Ishikawa (cell line): ENCODE measurements at regions not wholly inside any gene's neighbourhood (a gene's known extent, or its start where the extent isn't known, plus 50 kb on each side); places are given as distances from the start of the nearest gene placed in this dataset.

ENCODE experiments used
- CEBPB ChIP-seq: IDR thresholded peaks from 2 replicates; pipeline ENCODE4 v1.6.1; 2012
- CREB1 ChIP-seq: IDR thresholded peaks from 2 replicates; pipeline ENCODE4 v1.6.1; 2012; ENCODE audit warnings: low read depth
- EGR1 ChIP-seq: IDR thresholded peaks from 2 replicates; pipeline ENCODE4 v1.6.1; 2012
- EP300 ChIP-seq: IDR thresholded peaks from 2 replicates; pipeline ENCODE4 v1.6.1; 2012; ENCODE audit warnings: borderline replicate concordance
- FOXM1 ChIP-seq: IDR thresholded peaks from 2 replicates; pipeline ENCODE4 v1.6.1; 2012; ENCODE audit warnings: low read depth, borderline replicate concordance
- NFIC ChIP-seq: IDR thresholded peaks from 2 replicates; pipeline ENCODE4 v1.6.1; 2012
- RAD21 ChIP-seq: IDR thresholded peaks from 2 replicates; pipeline ENCODE4 v1.6.1; 2012; ENCODE audit warnings: low read depth
- TAF1 ChIP-seq: IDR thresholded peaks from 2 replicates; pipeline ENCODE4 v1.6.1; 2012; ENCODE audit warnings: low read depth, mild to moderate bottlenecking
- TCF12 ChIP-seq: IDR thresholded peaks from 2 replicates; pipeline ENCODE4 v1.6.1; 2012; ENCODE audit warnings: low read depth
- TEAD4 ChIP-seq: IDR thresholded peaks from 2 replicates; pipeline ENCODE4 v1.6.1; 2012
- USF1 ChIP-seq: IDR thresholded peaks from 2 replicates; pipeline ENCODE4 v1.6.1; 2012
- YY1 ChIP-seq: IDR thresholded peaks from 2 replicates; pipeline ENCODE4 v1.6.1; 2012; ENCODE audit warnings: low read depth
- TF ChIP-seq, protein P1 (sequence below): IDR thresholded peaks from 2 replicates; pipeline ENCODE4 v1.6.1; 2012; ENCODE audit warnings: low read depth, mild to moderate bottlenecking
- TF ChIP-seq, protein P2 (sequence below): IDR thresholded peaks from 2 replicates; pipeline ENCODE4 v1.6.1; 2012

DNA sequence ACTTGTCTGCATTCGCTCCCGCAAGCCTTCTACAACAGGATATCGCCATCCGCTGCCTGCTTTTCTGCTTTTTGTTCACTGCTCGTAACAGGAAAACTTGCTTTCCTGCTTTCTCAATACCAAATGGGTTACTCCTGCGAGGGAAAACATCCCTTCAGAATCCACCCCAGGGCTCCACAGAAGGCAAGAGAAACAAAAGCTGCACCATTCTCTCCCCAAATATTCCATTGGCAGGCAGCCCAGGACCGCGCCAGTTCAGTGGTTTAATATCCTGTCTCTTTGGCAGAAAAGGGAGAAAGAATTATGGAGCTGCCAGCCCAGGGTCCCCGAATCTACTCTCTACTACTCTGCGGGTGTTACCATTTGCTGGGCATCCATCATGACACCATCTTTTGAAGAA, 84.7 kb upstream of the DOCK9 start:
- peak; percentile 32; the same call in 1 of the 2 replicates for TF ChIP-seq YY1
- TF ChIP-seq TCF12, result peak; percentile 74; the same call in 1 of the 2 replicates
- TF ChIP-seq NFIC, result peak; percentile 92
- no peak; the same call in 1 of the 2 replicates for TF ChIP-seq CEBPB
- TF ChIP-seq EP300, result peak; percentile 73; the same call in 1 of the 2 replicates
- TF ChIP-seq FOXM1, result 0 out of 2 replicates have a peak, but pooled peaks have one; percentile 47
- TF ChIP-seq, protein P1, sequence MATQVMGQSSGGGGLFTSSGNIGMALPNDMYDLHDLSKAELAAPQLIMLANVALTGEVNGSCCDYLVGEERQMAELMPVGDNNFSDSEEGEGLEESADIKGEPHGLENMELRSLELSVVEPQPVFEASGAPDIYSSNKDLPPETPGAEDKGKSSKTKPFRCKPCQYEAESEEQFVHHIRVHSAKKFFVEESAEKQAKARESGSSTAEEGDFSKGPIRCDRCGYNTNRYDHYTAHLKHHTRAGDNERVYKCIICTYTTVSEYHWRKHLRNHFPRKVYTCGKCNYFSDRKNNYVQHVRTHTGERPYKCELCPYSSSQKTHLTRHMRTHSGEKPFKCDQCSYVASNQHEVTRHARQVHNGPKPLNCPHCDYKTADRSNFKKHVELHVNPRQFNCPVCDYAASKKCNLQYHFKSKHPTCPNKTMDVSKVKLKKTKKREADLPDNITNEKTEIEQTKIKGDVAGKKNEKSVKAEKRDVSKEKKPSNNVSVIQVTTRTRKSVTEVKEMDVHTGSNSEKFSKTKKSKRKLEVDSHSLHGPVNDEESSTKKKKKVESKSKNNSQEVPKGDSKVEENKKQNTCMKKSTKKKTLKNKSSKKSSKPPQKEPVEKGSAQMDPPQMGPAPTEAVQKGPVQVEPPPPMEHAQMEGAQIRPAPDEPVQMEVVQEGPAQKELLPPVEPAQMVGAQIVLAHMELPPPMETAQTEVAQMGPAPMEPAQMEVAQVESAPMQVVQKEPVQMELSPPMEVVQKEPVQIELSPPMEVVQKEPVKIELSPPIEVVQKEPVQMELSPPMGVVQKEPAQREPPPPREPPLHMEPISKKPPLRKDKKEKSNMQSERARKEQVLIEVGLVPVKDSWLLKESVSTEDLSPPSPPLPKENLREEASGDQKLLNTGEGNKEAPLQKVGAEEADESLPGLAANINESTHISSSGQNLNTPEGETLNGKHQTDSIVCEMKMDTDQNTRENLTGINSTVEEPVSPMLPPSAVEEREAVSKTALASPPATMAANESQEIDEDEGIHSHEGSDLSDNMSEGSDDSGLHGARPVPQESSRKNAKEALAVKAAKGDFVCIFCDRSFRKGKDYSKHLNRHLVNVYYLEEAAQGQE, result no peak
- peak; percentile 62; the same call in 1 of the 2 replicates for TF ChIP-seq TEAD4
- TF ChIP-seq, protein P2, sequence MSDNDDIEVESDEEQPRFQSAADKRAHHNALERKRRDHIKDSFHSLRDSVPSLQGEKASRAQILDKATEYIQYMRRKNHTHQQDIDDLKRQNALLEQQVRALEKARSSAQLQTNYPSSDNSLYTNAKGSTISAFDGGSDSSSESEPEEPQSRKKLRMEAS, result peak; percentile 23; the same call in 1 of the 2 replicates

DNA sequence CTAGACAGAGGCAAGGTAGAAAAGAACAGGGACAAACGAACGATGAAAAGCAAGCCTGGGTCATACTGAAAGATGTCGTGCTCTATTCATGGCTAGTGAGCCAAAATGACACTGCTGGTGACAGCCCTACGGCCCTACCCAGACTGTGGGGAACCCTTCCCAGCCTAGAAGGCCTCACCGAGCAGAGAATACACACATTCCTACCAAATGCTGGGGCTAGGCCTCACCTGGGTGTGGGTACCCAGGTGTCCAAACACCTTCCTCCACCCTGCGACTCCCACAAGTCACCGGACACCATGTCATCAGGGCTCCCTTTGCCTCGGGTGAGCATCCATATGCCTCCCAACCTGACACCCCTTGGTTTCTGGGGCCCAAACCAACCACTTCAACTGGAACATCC, 85.3 kb upstream of the DOCK9 start:
- TF ChIP-seq, protein P1, result no peak
- TF ChIP-seq, protein P2, result no peak
- TF ChIP-seq EGR1 (no peak), EP300 (no peak), CEBPB (no peak), USF1 (no peak), TAF1 (no peak), YY1 (no peak)

DNA sequence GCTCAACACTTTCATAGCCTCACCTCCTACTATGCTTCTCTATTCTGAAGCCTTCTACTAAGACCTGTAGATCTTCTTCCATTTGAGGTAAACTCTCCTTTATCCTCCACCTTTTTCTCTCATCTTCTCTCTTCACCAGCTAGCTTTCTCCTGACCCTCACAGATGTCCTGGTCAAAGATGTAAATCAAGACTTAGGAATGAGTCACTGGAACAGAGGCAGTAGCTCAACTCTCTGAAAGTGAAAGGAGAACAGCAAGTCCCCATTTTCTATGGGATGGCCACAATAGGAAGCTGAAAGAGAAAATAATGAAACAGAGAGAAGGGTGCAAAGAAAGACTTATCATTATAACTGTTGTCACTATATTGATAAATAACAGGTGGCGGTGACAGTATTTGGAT, 86.1 kb upstream of the DOCK9 start:
- TF ChIP-seq, protein P1, result no peak
- TF ChIP-seq TEAD4 (no peak), CEBPB (no peak), FOXM1 (no peak), TAF1 (no peak), EGR1 (no peak), CREB1 (no peak)

- TF ChIP-seq, protein P1, result no peak
- TF ChIP-seq TCF12 (peak; percentile 45; the same call in 1 of the 2 replicates), TAF1 (no peak), TEAD4 (no peak), RAD21 (0 out of 2 replicates have a peak, but pooled peaks have one; percentile 1), EGR1 (no peak), CEBPB (no peak), NFIC (peak; percentile 36; the same call in 1 of the 2 replicates), EP300 (0 out of 2 replicates have a peak, but pooled peaks have one; percentile 26)
- TF ChIP-seq, protein P2, result peak; percentile 33; the same call in 1 of the 2 replicates
Measured at GRCh38 chr13:99064624-99065234, 86.9 kb upstream of the DOCK9 start.
